HepG2 (cell line): ENCODE measurements at regions not wholly inside any gene's neighbourhood (a gene's known extent, or its start where the extent isn't known, plus 50 kb on each side); places are given as distances from the start of the nearest gene placed in this dataset.

ENCODE experiments used
- ATAC-seq: fragments of 200-7000 bp; cut with Tn5 transposase; 3 replicates; pipeline ENCODE4 v1.9.1; 2020; ENCODE audit warnings: mild to moderate bottlenecking, moderate library complexity
- BruUV-seq: library from RNA; stranded (reverse); fragments of 400-500 nt; replicated peaks from 2 replicates; lab custom pipeline; 2021; lab: Mats Ljungman, UMichigan
- CTCF ChIA-PET: fragments of 300-600 bp; formaldehyde crosslinking; extraction: SDS; loops from one replicate; lab custom pipeline; 2021; ENCODE audit warnings: low total read pairs, inconsistent platforms, low intra/inter-chr PET ratio; lab: Yijun Ruan, JAX
- POLR2A ChIA-PET: fragments of 350-600 bp; sonication (Branson Sonifier 250); formaldehyde crosslinking; loops from one replicate; lab custom pipeline; 2020; ENCODE audit warnings: antibody characterized with exemption, inconsistent platforms; lab: Yijun Ruan, JAX
- DNase-seq: peaks from one replicate; pipeline ENCODE4 v3.0.0-alpha.2; 2015; ENCODE audit warnings: low spot score
- FAIRE-seq: peaks from 3 replicates; lab custom pipeline; 2011; peaks lifted over from hg19 to GRCh38; lab: Jason Lieb, UNC
- H2AFZ ChIP-seq: one replicate; pipeline ENCODE4 v1.6.1; 2011; ENCODE audit warnings: low read length, inconsistent platforms
- H3K27ac ChIP-seq: fragments of 300-600 bp; 3 replicates; pipeline ENCODE4 v1.8.0; 2011; ENCODE audit warnings: mixed run types, mild to moderate bottlenecking, mixed read lengths, low read length, inconsistent platforms; ENCODE audit not compliant: insufficient read depth; ENCODE audit errors: extremely low read length
- H3K27me3 ChIP-seq, 2 experiments: fragments of 200-600 bp in 1 of 2; 2 replicates in 1 of 2; 3 replicates in 1 of 2; pipeline versions ENCODE4 v1.6.0 to v1.8.0; 2011; ENCODE audit warnings: low read length in 2 of 2, mild to moderate bottlenecking in 2 of 2, moderate library complexity in 2 of 2, inconsistent platforms in 1 of 2; ENCODE audit not compliant: insufficient read depth in 2 of 2, control insufficient read depth in 1 of 2
- H3K36me3 ChIP-seq, 2 experiments: fragments of 200-600 bp in 1 of 2; replicated peaks in 1 of 2; 2 replicates in 1 of 2; 3 replicates in 1 of 2; pipeline versions ENCODE4 v1.5.1 to v1.8.0; 2011; ENCODE audit warnings: low read length in 2 of 2, inconsistent platforms in 1 of 2; ENCODE audit not compliant: insufficient read depth in 2 of 2, control insufficient read depth in 1 of 2
- H3K4me1 ChIP-seq: 2 replicates; pipeline ENCODE4 v1.5.1; 2012; ENCODE audit warnings: low read length, inconsistent platforms; ENCODE audit not compliant: insufficient read depth
- H3K4me2 ChIP-seq: 2 replicates; pipeline ENCODE4 v1.6.0; 2011; ENCODE audit warnings: low read depth, low read length, inconsistent platforms
- H3K4me3 ChIP-seq, 3 experiments: fragments of 200-600 bp in 1 of 3; sonication (generic), shearing (Covaris generic) in 1 of 3; replicated peaks in 1 of 3; 2 replicates each; pipeline ENCODE4 v1.5.1; 2011 to 2016; ENCODE audit warnings: low read length in 3 of 3, inconsistent platforms in 2 of 3, low read depth in 2 of 3, mild to moderate bottlenecking in 2 of 3, control low read depth in 1 of 3, mixed read lengths in 1 of 3; ENCODE audit not compliant: insufficient read depth in 1 of 3
- H3K79me2 ChIP-seq: one replicate; pipeline ENCODE4 v1.6.1; 2011; ENCODE audit warnings: low read length, inconsistent platforms; ENCODE audit not compliant: insufficient read depth
- H3K9ac ChIP-seq: 2 replicates; pipeline ENCODE4 v1.6.0; 2011; ENCODE audit warnings: mild to moderate bottlenecking, low read depth, low read length, inconsistent platforms; ENCODE audit not compliant: insufficient read depth
- H3K9me3 ChIP-seq: 2 replicates; pipeline ENCODE4 v1.5.1; 2012; ENCODE audit warnings: mild to moderate bottlenecking, low read length
- H4K20me1 ChIP-seq: 2 replicates; pipeline ENCODE4 v1.6.0; 2011; ENCODE audit warnings: inconsistent platforms, mild to moderate bottlenecking, low read length, moderate library complexity; ENCODE audit not compliant: insufficient read depth
- ARNTL ChIP-seq: sonication (generic); formaldehyde crosslinking; IDR thresholded peaks from 2 replicates; pipeline ENCODE4 v1.4.0; 2020; ENCODE audit warnings: mild to moderate bottlenecking, missing genetic modification reagents
- CBX5 ChIP-seq: sonication (generic); formaldehyde crosslinking; IDR thresholded peaks from 2 replicates; pipeline ENCODE4 v1.4.0; 2020; ENCODE audit warnings: missing genetic modification reagents, borderline replicate concordance
- CEBPB ChIP-seq: IDR thresholded peaks from 2 replicates; pipeline ENCODE4 v1.6.1; 2011; ENCODE audit warnings: low read depth, low read length, improper control_type of control experiment, borderline replicate concordance
- HNF4A ChIP-seq: sonication (generic); formaldehyde crosslinking; IDR thresholded peaks from 2 replicates; pipeline ENCODE4 v1.4.0; 2020; ENCODE audit warnings: missing genetic modification reagents
- HNRNPLL ChIP-seq: fragments of 200-400 bp; formaldehyde crosslinking; IDR thresholded peaks from 2 replicates; pipeline ENCODE4 v1.6.1; 2017; ENCODE audit warnings: mild to moderate bottlenecking, low read depth, low read length; ENCODE audit not compliant: poor library complexity, severe bottlenecking
- HOXA7 ChIP-seq: sonication (generic); formaldehyde crosslinking; IDR thresholded peaks from 2 replicates; pipeline ENCODE4 v1.8.1; 2022; ENCODE audit warnings: mild to moderate bottlenecking, missing genetic modification reagents, moderate library complexity
- MAZ ChIP-seq, 2 experiments: sonication (generic) in 1 of 2; formaldehyde crosslinking in 1 of 2; IDR thresholded peaks; 2 replicates each; pipeline versions ENCODE4 v1.5.0 to v1.6.1; 2012 to 2020; ENCODE audit warnings: low read depth in 2 of 2, mild to moderate bottlenecking in 2 of 2, borderline replicate concordance in 1 of 2, improper control_type of control experiment in 1 of 2, low read length in 1 of 2, missing genetic modification reagents in 1 of 2, moderate library complexity in 1 of 2
- NCOA1 ChIP-seq: sonication (generic); formaldehyde crosslinking; IDR thresholded peaks from 2 replicates; pipeline ENCODE4 v1.9.0; 2021; ENCODE audit warnings: missing genetic modification reagents
- NFYC ChIP-seq: IDR thresholded peaks from 2 replicates; pipeline ENCODE4 v1.6.1; 2016; ENCODE audit warnings: missing genetic modification reagents, missing compliant biosample characterization
- PPARG ChIP-seq: conservative IDR thresholded peaks from 2 replicates; pipeline ENCODE4 v1.6.1; 2016; ENCODE audit warnings: missing biosample characterization, missing genetic modification reagents
- RELA ChIP-seq: sonication (generic); formaldehyde crosslinking; IDR thresholded peaks from 2 replicates; pipeline ENCODE4 v1.4.0; 2020; ENCODE audit warnings: missing genetic modification reagents
- SOX5 ChIP-seq: IDR thresholded peaks from 2 replicates; pipeline ENCODE4 v1.6.1; 2016; ENCODE audit warnings: borderline replicate concordance
- SSRP1 ChIP-seq: IDR thresholded peaks from 2 replicates; pipeline ENCODE4 v1.6.1; 2016; ENCODE audit warnings: control low read depth
- TBX3 ChIP-seq: fragments of 450-650 bp; IDR thresholded peaks from 2 replicates; pipeline ENCODE4 v1.6.1; 2017; ENCODE audit warnings: antibody characterized with exemption, mild to moderate bottlenecking, inconsistent platforms, borderline replicate concordance
- ZBTB7B ChIP-seq: sonication (generic); formaldehyde crosslinking; IDR thresholded peaks from 2 replicates; pipeline ENCODE4 v1.4.0; 2020; ENCODE audit warnings: missing genetic modification reagents
- ZBTB8A ChIP-seq: sonication (generic); formaldehyde crosslinking; IDR thresholded peaks from 2 replicates; pipeline ENCODE4 v1.4.0; 2020; ENCODE audit warnings: mild to moderate bottlenecking, low read depth, missing genetic modification reagents, borderline replicate concordance
- ZSCAN21 ChIP-seq: sonication (generic); formaldehyde crosslinking; IDR thresholded peaks from 2 replicates; pipeline ENCODE4 v1.8.0; 2022; ENCODE audit warnings: mild to moderate bottlenecking, missing genetic modification reagents, moderate library complexity, borderline replicate concordance
- ZZZ3 ChIP-seq: sonication (generic); formaldehyde crosslinking; IDR thresholded peaks from 2 replicates; pipeline ENCODE4 v1.4.0; 2020; ENCODE audit warnings: missing genetic modification reagents, mild to moderate bottlenecking, borderline replicate concordance
- in situ Hi-C: cut with HindIII; loops from 2 replicates; pipeline ENCODE4 v1.10.0; 2017; ENCODE audit warnings: low pct_unique_long_range_greater_than_20kb; ENCODE audit not compliant: extremely low pct_ligation_motif_present
- intact Hi-C: fragments of 100-400 bp; cut with micrococcal nuclease; formaldehyde crosslinking; loops from one replicate; pipeline ENCODE4 v1.10.0; 2022; ENCODE audit not compliant: unreplicated experiment
- TF ChIP-seq, protein P1 (sequence below): IDR thresholded peaks from 2 replicates; pipeline ENCODE4 v1.6.1; 2012; ENCODE audit warnings: inconsistent platforms
- TF ChIP-seq, protein P2 (sequence below): IDR thresholded peaks from 2 replicates; pipeline ENCODE4 v1.6.1; 2016; ENCODE audit warnings: low read depth
- TF ChIP-seq, protein P3 (sequence below): sonication (generic); formaldehyde crosslinking; IDR thresholded peaks from 2 replicates; pipeline ENCODE4 v1.5.0; 2020; ENCODE audit warnings: mild to moderate bottlenecking, missing genetic modification reagents

DNA sequence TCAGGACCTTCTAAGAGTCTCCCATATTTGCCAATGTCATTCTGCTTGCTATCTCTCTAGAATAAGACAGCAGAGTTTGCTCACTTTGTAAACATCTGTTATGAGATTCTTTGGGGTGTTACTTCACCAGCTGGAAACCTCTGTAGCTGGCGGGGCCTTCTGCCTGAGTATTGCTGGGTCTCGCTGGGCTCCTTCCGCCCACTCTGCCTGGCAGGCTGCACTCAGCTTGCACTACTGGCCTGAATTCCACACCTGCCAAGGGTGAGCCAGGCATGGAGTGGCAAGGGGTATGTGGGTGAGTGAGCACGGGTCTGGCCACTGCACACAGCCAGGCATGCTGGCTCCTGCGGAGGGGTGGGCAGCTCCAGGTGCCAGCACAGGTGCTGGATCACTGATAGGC is 267.3 kb upstream of the PDE3A start (continued):
- TF ChIP-seq TBX3 (no peak), ZZZ3 (CRISPR knock-in tag) (no peak)

DNA sequence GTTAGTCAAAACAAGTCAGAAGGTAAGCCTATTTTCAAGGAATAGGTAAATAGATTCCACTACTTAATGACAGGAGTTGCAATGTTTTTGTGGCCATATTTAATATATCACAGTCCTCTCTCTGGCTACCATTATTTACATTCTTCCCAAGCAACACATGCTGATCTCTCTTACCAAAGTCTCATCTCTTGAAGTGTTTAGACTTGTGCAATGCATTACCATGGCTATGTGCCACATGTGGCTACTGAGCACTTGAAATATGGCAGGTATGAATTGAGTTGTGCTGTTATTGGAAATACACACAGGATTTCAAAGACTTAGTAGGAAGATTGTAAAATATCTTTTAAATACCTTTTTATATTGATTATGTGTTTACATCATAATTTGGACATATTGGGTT is 262.4 kb upstream of the PDE3A start:
- no peaks in the 10 kb centered on the region for H3K4me1 ChIP-seq
- no peak overlapping the region for H2AFZ ChIP-seq
- TF ChIP-seq MAZ (IDR thresholded peaks at IDR 0.05; ENCODE audit: borderline replicate concordance, low read depth, low read length), result no peak
- no peak for TF ChIP-seq MAZ (CRISPR knock-in tag; IDR thresholded peaks at IDR 0.05; ENCODE audit: low read depth)
- no peak for TF ChIP-seq ZBTB7B (CRISPR knock-in tag)
- TF ChIP-seq PPARG (CRISPR knock-in tag), result no peak
- TF ChIP-seq NCOA1 (CRISPR knock-in tag), result no peak
- no peak for TF ChIP-seq CBX5 (CRISPR knock-in tag)
- TF ChIP-seq ZBTB8A, result no peak
- TF ChIP-seq HNRNPLL, result no peak
- TF ChIP-seq RELA (CRISPR knock-in tag), result no peak
- no peak for TF ChIP-seq ZSCAN21
- TF ChIP-seq, protein P1, sequence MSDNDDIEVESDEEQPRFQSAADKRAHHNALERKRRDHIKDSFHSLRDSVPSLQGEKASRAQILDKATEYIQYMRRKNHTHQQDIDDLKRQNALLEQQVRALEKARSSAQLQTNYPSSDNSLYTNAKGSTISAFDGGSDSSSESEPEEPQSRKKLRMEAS, result no peak
- no peak for TF ChIP-seq SSRP1 (CRISPR knock-in tag)
- TF ChIP-seq, protein P2, sequence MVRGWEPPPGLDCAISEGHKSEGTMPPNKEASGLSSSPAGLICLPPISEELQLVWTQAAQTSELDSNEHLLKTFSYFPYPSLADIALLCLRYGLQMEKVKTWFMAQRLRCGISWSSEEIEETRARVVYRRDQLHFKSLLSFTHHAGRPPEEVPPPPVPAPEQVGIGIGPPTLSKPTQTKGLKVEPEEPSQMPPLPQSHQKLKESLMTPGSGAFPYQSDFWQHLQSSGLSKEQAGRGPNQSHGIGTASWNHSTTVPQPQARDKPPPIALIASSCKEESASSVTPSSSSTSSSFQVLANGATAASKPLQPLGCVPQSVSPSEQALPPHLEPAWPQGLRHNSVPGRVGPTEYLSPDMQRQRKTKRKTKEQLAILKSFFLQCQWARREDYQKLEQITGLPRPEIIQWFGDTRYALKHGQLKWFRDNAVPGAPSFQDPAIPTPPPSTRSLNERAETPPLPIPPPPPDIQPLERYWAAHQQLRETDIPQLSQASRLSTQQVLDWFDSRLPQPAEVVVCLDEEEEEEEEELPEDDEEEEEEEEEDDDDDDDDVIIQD (CRISPR knock-in tag), result no peak
- no peak for TF ChIP-seq ARNTL (CRISPR knock-in tag)
- TF ChIP-seq HNF4A (CRISPR knock-in tag), result no peak
- no peak for TF ChIP-seq HOXA7 (CRISPR knock-in tag)
- TF ChIP-seq SOX5, result no peak
- TF ChIP-seq, protein P3, sequence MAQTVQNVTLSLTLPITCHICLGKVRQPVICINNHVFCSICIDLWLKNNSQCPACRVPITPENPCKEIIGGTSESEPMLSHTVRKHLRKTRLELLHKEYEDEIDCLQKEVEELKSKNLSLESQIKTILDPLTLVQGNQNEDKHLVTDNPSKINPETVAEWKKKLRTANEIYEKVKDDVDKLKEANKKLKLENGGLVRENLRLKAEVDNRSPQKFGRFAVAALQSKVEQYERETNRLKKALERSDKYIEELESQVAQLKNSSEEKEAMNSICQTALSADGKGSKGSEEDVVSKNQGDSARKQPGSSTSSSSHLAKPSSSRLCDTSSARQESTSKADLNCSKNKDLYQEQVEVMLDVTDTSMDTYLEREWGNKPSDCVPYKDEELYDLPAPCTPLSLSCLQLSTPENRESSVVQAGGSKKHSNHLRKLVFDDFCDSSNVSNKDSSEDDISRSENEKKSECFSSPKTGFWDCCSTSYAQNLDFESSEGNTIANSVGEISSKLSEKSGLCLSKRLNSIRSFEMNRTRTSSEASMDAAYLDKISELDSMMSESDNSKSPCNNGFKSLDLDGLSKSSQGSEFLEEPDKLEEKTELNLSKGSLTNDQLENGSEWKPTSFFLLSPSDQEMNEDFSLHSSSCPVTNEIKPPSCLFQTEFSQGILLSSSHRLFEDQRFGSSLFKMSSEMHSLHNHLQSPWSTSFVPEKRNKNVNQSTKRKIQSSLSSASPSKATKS (CRISPR knock-in tag), result no peak
- no peak for TF ChIP-seq CEBPB
- no peak for TF ChIP-seq NFYC (CRISPR knock-in tag)
- ChIA-PET POLR2A (no interaction called here), CTCF (no interaction called here)
- no peak for ATAC-seq
- no peaks in the 10 kb centered on the region for H3K9me3 ChIP-seq
- no peaks in the 10 kb centered on the region for H3K36me3 ChIP-seq
- H4K20me1 ChIP-seq, result no peaks in the 10 kb centered on the region
- H3K27ac ChIP-seq, result no peak overlapping the region
- no peak for FAIRE-seq
- H3K9ac ChIP-seq, result no peak overlapping the region
- no peak for DNase-seq
- no peak overlapping the region for H3K4me2 ChIP-seq
- in situ Hi-C loops (no loop called here), intact Hi-C loops (no loop called here)
- BruUV-seq, result no TSS peak
- no peaks in the 10 kb centered on the region for H3K27me3 ChIP-seq
- no peak overlapping the region for H3K4me3 ChIP-seq
- no peaks in the 10 kb centered on the region for H3K79me2 ChIP-seq
